CD4-positive, alpha-beta T cell (primary cell): ENCODE measurements at regions not wholly inside any gene's neighbourhood (a gene's known extent, or its start where the extent isn't known, plus 50 kb on each side); places are given as distances from the start of the nearest gene placed in this dataset.

Source experiments
- ATAC-seq: fragments of 200-7000 bp; cut with Tn5 transposase; one replicate; pipeline ENCODE4 v1.10.0; 2022; ENCODE audit warnings: mild to moderate bottlenecking; ENCODE audit not compliant: poor library complexity
- CTCF ChIA-PET: fragments of 350-600 bp; sonication (Branson Sonifier 250); formaldehyde crosslinking; loops from one replicate; lab custom pipeline; 2021; ENCODE audit warnings: antibody characterized with exemption, inconsistent platforms; lab: Charles Lee
- POLR2A ChIA-PET: fragments of 350-600 bp; sonication (Branson Sonifier 250); formaldehyde crosslinking; loops from one replicate; lab custom pipeline; 2021; ENCODE audit warnings: antibody characterized with exemption, inconsistent platforms; lab: Charles Lee
- DNase-seq, 14 experiments: peaks; one replicate each; pipeline ENCODE4 v3.0.0-alpha.2; 2013 to 2020; ENCODE audit warnings: mixed read lengths in 2 of 14
- H3K27ac ChIP-seq, 2 donors: one replicate each; pipeline versions ENCODE4 v1.5.1 to v1.7.0; 2013; ENCODE audit warnings: low read length in 2 of 2, low read depth in 1 of 2, mild to moderate bottlenecking in 1 of 2
- H3K27me3 ChIP-seq, 2 experiments: 1 replicate in 1 of 2; 2 replicates in 1 of 2; pipeline versions ENCODE4 v1.6.1 to v1.7.0; 2013; ENCODE audit warnings: low read length in 2 of 2, control low read depth in 1 of 2, mild to moderate bottlenecking in 1 of 2, moderate library complexity in 1 of 2; ENCODE audit not compliant: insufficient read depth in 2 of 2, control insufficient read depth in 1 of 2
- H3K36me3 ChIP-seq: one replicate; pipeline ENCODE4 v1.6.1; 2013; ENCODE audit warnings: low read length, control low read depth; ENCODE audit not compliant: insufficient read depth
- H3K4me1 ChIP-seq: one replicate; pipeline ENCODE4 v1.6.1; 2013; ENCODE audit warnings: low read length, control low read depth; ENCODE audit not compliant: insufficient read depth
- H3K4me3 ChIP-seq: one replicate; pipeline ENCODE4 v1.5.1; 2013; ENCODE audit warnings: mild to moderate bottlenecking, low read length, moderate library complexity
- H3K9me3 ChIP-seq, 2 experiments: 1 replicate in 1 of 2; 2 replicates in 1 of 2; pipeline versions ENCODE4 v1.6.1 to v1.7.0; 2013; ENCODE audit warnings: low read length in 2 of 2, mild to moderate bottlenecking in 2 of 2, control low read depth in 1 of 2, moderate library complexity in 1 of 2; ENCODE audit not compliant: control insufficient read depth in 1 of 2, insufficient read depth in 1 of 2
- H3K27ac Mint-ChIP-seq: one replicate; pipeline ENCODE4 v1.8.0; 2020; ENCODE audit warnings: mixed read lengths
- H3K27me3 Mint-ChIP-seq: one replicate; pipeline ENCODE4 v1.8.0; 2021; ENCODE audit warnings: mixed read lengths
- H3K36me3 Mint-ChIP-seq: one replicate; pipeline ENCODE4 v1.8.0; 2021; ENCODE audit warnings: low read depth, mixed read lengths
- H3K4me1 Mint-ChIP-seq: one replicate; pipeline ENCODE4 v1.8.0; 2021; ENCODE audit warnings: low read depth, mixed read lengths
- H3K4me3 Mint-ChIP-seq: one replicate; pipeline ENCODE4 v1.8.0; 2020; ENCODE audit warnings: mild to moderate bottlenecking, mixed read lengths
- H3K9me3 Mint-ChIP-seq: one replicate; pipeline ENCODE4 v1.8.0; 2020; ENCODE audit warnings: mixed read lengths
- CTCF ChIP-seq: fragments of 200-600 bp; IDR thresholded peaks from one replicate; pipeline ENCODE4 v1.8.0; 2022; ENCODE audit warnings: antibody characterized with exemption, mild to moderate bottlenecking
- intact Hi-C, 2 experiments: fragments of 100-400 bp; cut with DNase I in 1 of 2; cut with micrococcal nuclease in 1 of 2; formaldehyde crosslinking; loops; one replicate each; pipeline versions ENCODE4 v1.15.1 to v1.9.0; 2023 to 2025; cut with DNase I, micrococcal nuclease

- Histone ChIP-seq H3K36me3 (no peaks in the 10 kb centered on the region), H3K4me1 (no peaks in the 10 kb centered on the region), H3K27me3 (peaks cover 5 to 8% of the 10 kb centered on the region in 2 experiments), H3K9me3 (no peaks in the 10 kb centered on the region), H3K4me3 (no peak overlapping the region), H3K27ac (no peak overlapping the region)
- H3K27me3 Mint-ChIP-seq = peaks cover 4% of the 10 kb centered on the region
- H3K9me3 Mint-ChIP-seq = no peaks in the 10 kb centered on the region
- no peaks in the 10 kb centered on the region for H3K4me1 Mint-ChIP-seq
- no peak overlapping the region for H3K27ac Mint-ChIP-seq
- no peaks in the 10 kb centered on the region for H3K36me3 Mint-ChIP-seq
- DNase-seq = no peak
- no peak overlapping the region for H3K4me3 Mint-ChIP-seq
- ChIA-PET CTCF (no interaction called here), POLR2A (no interaction called here)
- intact Hi-C loops = no loop called here
- no peak for ATAC-seq
- no peak for TF ChIP-seq CTCF
Observed at GRCh38 chr3:66592016-66592761, 91.4 kb upstream of the LRIG1 start.

- CTCF ChIA-PET = no interaction called here
- Mint-ChIP-seq H3K27me3 (peaks cover 4% of the 10 kb centered on the region), H3K27ac (no peak overlapping the region), H3K36me3 (no peaks in the 10 kb centered on the region), H3K4me1 (no peaks in the 10 kb centered on the region), H3K9me3 (no peaks in the 10 kb centered on the region), H3K4me3 (no peak overlapping the region)
- no peak for TF ChIP-seq CTCF
- Histone ChIP-seq H3K27me3 (peaks cover 4 to 5% of the 10 kb centered on the region in 2 experiments), H3K4me3 (no peak overlapping the region), H3K9me3 (no peaks in the 10 kb centered on the region), H3K4me1 (no peaks in the 10 kb centered on the region), H3K27ac (no peak overlapping the region), H3K36me3 (no peaks in the 10 kb centered on the region)
- intact Hi-C loops = no loop called here
- POLR2A ChIA-PET = no interaction called here
- ATAC-seq (no peak), DNase-seq (no peak)
Observed at GRCh38 chr3:66592927-66593625, 92.3 kb upstream of the LRIG1 start.

- Histone ChIP-seq H3K4me3 (no peak overlapping the region), H3K4me1 (no peaks in the 10 kb centered on the region), H3K27ac (no peak overlapping the region), H3K9me3 (no peaks in the 10 kb centered on the region), H3K36me3 (no peaks in the 10 kb centered on the region), H3K27me3 (peaks cover 4 to 5% of the 10 kb centered on the region in 2 experiments)
- ATAC-seq (no peak), DNase-seq (no peak)
- ChIA-PET POLR2A (no interaction called here), CTCF (no interaction called here)
- H3K27me3 Mint-ChIP-seq = peaks cover 4% of the 10 kb centered on the region
- H3K4me1 Mint-ChIP-seq = no peaks in the 10 kb centered on the region
- intact Hi-C loops = no loop called here
- H3K9me3 Mint-ChIP-seq = no peaks in the 10 kb centered on the region
- H3K27ac Mint-ChIP-seq = no peak overlapping the region
- no peak for TF ChIP-seq CTCF
- no peak overlapping the region for H3K4me3 Mint-ChIP-seq
- no peaks in the 10 kb centered on the region for H3K36me3 Mint-ChIP-seq
Observed at GRCh38 chr3:66593978-66594377, 93.2 kb upstream of the LRIG1 start.
